OCI-LY1 (cell line): ENCODE measurements at regions not wholly inside any gene's neighbourhood (a gene's known extent, or its start where the extent isn't known, plus 50 kb on each side); places are given as distances from the start of the nearest gene placed in this dataset.

ENCODE experiments used
- H2AFZ ChIP-seq: fragments of 200-600 bp; sonication (generic), shearing (Covaris generic); 2 replicates; pipeline ENCODE4 v1.6.0; 2014; ENCODE audit warnings: antibody characterized with exemption, mild to moderate bottlenecking, low read length
- H3F3A ChIP-seq: fragments of 200-600 bp; sonication (generic), shearing (Covaris generic); 2 replicates; pipeline ENCODE4 v1.6.0; 2014; ENCODE audit warnings: mild to moderate bottlenecking, antibody characterized with exemption, low read length, moderate library complexity; ENCODE audit not compliant: insufficient read depth
- H3K27ac ChIP-seq: fragments of 200-600 bp; sonication (generic); 2 replicates; pipeline ENCODE4 v1.5.1; 2014; ENCODE audit warnings: low read length, mixed run types, mild to moderate bottlenecking, low read depth; ENCODE audit not compliant: poor library complexity, severe bottlenecking
- H3K27me3 ChIP-seq: fragments of 200-600 bp; sonication (generic); 2 replicates; pipeline ENCODE4 v1.6.0; 2014; ENCODE audit warnings: antibody characterized with exemption, mild to moderate bottlenecking, low read length, moderate library complexity; ENCODE audit not compliant: insufficient read depth
- H3K36me3 ChIP-seq: fragments of 200-600 bp; sonication (generic); 2 replicates; pipeline ENCODE4 v1.6.1; 2014; ENCODE audit warnings: mild to moderate bottlenecking, antibody characterized with exemption, low read length, moderate library complexity, mixed read lengths; ENCODE audit not compliant: insufficient read depth
- H3K4me1 ChIP-seq: fragments of 200-600 bp; sonication (generic); 2 replicates; pipeline ENCODE4 v1.5.1; 2014; ENCODE audit warnings: mild to moderate bottlenecking, low read length, moderate library complexity; ENCODE audit not compliant: insufficient read depth, severe bottlenecking
- H3K4me2 ChIP-seq: fragments of 200-600 bp; sonication (generic), shearing (Covaris generic); 2 replicates; pipeline ENCODE4 v1.6.1; 2014; ENCODE audit warnings: low read length
- H3K4me3 ChIP-seq: fragments of 200-600 bp; sonication (generic); 2 replicates; pipeline ENCODE4 v1.5.1; 2014; ENCODE audit warnings: low read length, low read depth, mild to moderate bottlenecking, mixed read lengths; ENCODE audit not compliant: poor library complexity, severe bottlenecking
- H3K79me2 ChIP-seq: fragments of 200-600 bp; shearing (Covaris generic); 2 replicates; pipeline ENCODE4 v1.6.1; 2016; ENCODE audit warnings: mixed run types, low read length, mixed read lengths; ENCODE audit not compliant: insufficient read depth
- H3K9ac ChIP-seq: fragments of 200-600 bp; sonication (generic), shearing (Covaris generic); 2 replicates; pipeline ENCODE4 v1.6.1; 2014; ENCODE audit warnings: mild to moderate bottlenecking, low read length, mixed read lengths
- H3K9me2 ChIP-seq: fragments of 200-600 bp; sonication (generic), shearing (Covaris generic); 2 replicates; pipeline ENCODE4 v1.6.1; 2014; ENCODE audit warnings: low read depth, mild to moderate bottlenecking, low read length, mixed read lengths
- H3K9me3 ChIP-seq: fragments of 200-600 bp; shearing (Covaris generic); 2 replicates; pipeline ENCODE4 v1.6.1; 2014; ENCODE audit warnings: low read length, mixed read lengths
- H4K20me1 ChIP-seq: fragments of 200-600 bp; sonication (generic), shearing (Covaris generic); 2 replicates; pipeline ENCODE4 v1.6.0; 2016; ENCODE audit warnings: mild to moderate bottlenecking, low read length; ENCODE audit not compliant: insufficient read depth
- EZH2 ChIP-seq: fragments of 200-600 bp; sonication (generic), shearing (Covaris generic); IDR thresholded peaks from 2 replicates; pipeline ENCODE4 v1.8.0; 2017; ENCODE audit warnings: borderline replicate concordance, mixed run types, mild to moderate bottlenecking, antibody characterized with exemption, low read length, moderate library complexity, mixed read lengths
- TF ChIP-seq, protein P1 (sequence below): fragments of 200-600 bp; sonication (generic), shearing (Covaris generic); IDR thresholded peaks from 2 replicates; pipeline ENCODE4 v1.5.1; 2017; ENCODE audit warnings: mild to moderate bottlenecking, antibody characterized with exemption, low read length, moderate library complexity, mixed read lengths

DNA sequence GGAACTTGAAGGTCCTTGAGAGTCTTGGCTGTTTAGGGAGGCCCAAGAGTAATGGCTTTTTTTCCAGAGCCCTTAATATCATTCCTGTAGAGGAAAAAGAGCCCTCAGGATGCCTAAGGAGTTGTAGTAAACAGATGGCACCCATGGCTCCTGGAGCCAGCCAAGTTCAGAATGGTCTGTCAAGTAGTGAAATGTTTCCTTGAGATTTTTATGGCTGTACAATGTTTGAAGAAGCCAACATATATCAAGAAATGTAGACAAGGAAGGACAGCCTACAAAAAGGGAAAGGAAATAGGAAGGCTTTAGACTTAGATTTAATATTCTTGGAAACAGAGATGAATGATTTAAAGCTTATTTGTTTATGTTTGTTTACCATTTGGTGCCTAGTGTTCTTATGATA, 334.8 kb downstream of the SATB1 start:
- Histone ChIP-seq H3K4me3 (no peak overlapping the region), H3K9me2 (no peaks in the 10 kb centered on the region)

DNA sequence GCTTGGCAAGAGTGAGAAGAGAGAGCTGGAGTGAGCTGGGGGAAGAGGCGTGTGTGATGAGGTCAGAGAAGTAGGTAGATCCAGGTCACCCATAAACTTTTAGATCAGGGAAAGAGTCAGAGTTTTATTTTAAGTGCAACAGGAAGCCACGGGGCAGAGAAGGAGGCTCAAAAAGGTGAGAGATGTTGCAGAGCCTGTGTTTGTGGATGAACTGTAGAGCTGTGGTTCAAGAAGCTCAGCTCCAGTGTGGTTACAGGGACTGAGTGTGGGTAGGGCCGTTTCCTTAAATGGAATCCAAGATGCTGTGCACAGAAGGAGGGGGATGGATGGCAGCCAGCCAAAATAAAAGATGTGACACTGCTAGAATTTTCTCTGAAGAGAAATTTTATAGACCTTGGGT, 337.2 kb downstream of the SATB1 start:
- Histone ChIP-seq H3K9ac (no peak overlapping the region), H3K4me1 (no peaks in the 10 kb centered on the region), H3K9me3 (no peaks in the 10 kb centered on the region), H3K4me3 (no peak overlapping the region), H3K27me3 (no peaks in the 10 kb centered on the region), H4K20me1 (no peaks in the 10 kb centered on the region), H3K36me3 (no peaks in the 10 kb centered on the region), H3F3A (no peaks in the 10 kb centered on the region), H3K79me2 (no peaks in the 10 kb centered on the region), H3K9me2 (no peaks in the 10 kb centered on the region), H2AFZ (no peak overlapping the region), H3K4me2 (no peak overlapping the region), H3K27ac (no peak overlapping the region)
- TF ChIP-seq, protein P1, sequence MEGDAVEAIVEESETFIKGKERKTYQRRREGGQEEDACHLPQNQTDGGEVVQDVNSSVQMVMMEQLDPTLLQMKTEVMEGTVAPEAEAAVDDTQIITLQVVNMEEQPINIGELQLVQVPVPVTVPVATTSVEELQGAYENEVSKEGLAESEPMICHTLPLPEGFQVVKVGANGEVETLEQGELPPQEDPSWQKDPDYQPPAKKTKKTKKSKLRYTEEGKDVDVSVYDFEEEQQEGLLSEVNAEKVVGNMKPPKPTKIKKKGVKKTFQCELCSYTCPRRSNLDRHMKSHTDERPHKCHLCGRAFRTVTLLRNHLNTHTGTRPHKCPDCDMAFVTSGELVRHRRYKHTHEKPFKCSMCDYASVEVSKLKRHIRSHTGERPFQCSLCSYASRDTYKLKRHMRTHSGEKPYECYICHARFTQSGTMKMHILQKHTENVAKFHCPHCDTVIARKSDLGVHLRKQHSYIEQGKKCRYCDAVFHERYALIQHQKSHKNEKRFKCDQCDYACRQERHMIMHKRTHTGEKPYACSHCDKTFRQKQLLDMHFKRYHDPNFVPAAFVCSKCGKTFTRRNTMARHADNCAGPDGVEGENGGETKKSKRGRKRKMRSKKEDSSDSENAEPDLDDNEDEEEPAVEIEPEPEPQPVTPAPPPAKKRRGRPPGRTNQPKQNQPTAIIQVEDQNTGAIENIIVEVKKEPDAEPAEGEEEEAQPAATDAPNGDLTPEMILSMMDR: no peak
- no peak for TF ChIP-seq EZH2

More for the DNA sequence above, 334.8 kb downstream of the SATB1 start:
- no peak for TF ChIP-seq EZH2
- TF ChIP-seq, protein P1: no peak
- Histone ChIP-seq H3K36me3 (no peaks in the 10 kb centered on the region), H3K79me2 (no peaks in the 10 kb centered on the region), H3K4me2 (no peak overlapping the region), H3K27me3 (no peaks in the 10 kb centered on the region), H3F3A (no peaks in the 10 kb centered on the region), H3K27ac (no peak overlapping the region), H4K20me1 (no peaks in the 10 kb centered on the region), H2AFZ (no peak overlapping the region), H3K9me3 (no peaks in the 10 kb centered on the region), H3K9ac (no peak overlapping the region), H3K4me1 (no peaks in the 10 kb centered on the region)

DNA sequence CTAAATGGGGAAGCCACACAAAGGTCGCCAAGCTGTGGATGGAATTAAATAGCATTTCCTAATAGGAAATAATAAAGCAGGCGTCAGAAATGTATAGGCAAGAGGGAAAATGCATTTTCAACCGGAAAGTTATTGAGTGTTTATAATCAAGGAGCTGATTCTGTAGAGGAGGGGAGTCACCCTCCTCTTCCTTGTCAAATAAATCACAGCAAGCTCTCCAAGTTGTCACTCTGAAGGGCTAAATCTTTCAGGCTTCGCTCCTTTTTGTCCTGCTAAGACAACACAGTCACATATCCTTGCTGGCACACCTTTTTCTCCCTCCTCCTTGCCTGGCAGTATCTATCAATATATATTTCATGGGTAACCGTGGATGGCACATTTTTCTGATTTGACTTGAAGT, 338.4 kb downstream of the SATB1 start:
- no peak overlapping the region for H2AFZ ChIP-seq
- no peak overlapping the region for H3K27ac ChIP-seq
- no peaks in the 10 kb centered on the region for H3K4me1 ChIP-seq
- H3K36me3 ChIP-seq: no peaks in the 10 kb centered on the region
- no peak overlapping the region for H3K4me3 ChIP-seq
- no peaks in the 10 kb centered on the region for H4K20me1 ChIP-seq
- TF ChIP-seq EZH2: no peak
- TF ChIP-seq, protein P1: no peak
- no peaks in the 10 kb centered on the region for H3K27me3 ChIP-seq
- no peak overlapping the region for H3K4me2 ChIP-seq
- no peaks in the 10 kb centered on the region for H3K9me2 ChIP-seq
- H3K79me2 ChIP-seq: no peaks in the 10 kb centered on the region
- no peaks in the 10 kb centered on the region for H3F3A ChIP-seq
- no peak overlapping the region for H3K9ac ChIP-seq
- no peaks in the 10 kb centered on the region for H3K9me3 ChIP-seq
